Colon (tissue), 2 donors: ENCODE measurements at regions not wholly inside any gene's neighbourhood (a gene's known extent, or its start where the extent isn't known, plus 50 kb on each side); places are given as distances from the start of the nearest gene placed in this dataset.

ENCODE experiments used
- FAIRE-seq: peaks from 2 replicates; lab custom pipeline; 2012; peaks lifted over from hg19 to GRCh38; lab: Jason Lieb, UNC
- donor health status: control.
- donor health status: control.

- FAIRE-seq: peak; percentile 49
These were observed 63.5 kb downstream of the ENC1 start for GRCh38 chr5:74576941-74577456.

- FAIRE-seq: no peak
These were observed 64.6 kb downstream of the ENC1 start for GRCh38 chr5:74575741-74576538.

GRCh38 chr5:74570250-74570649 lies 70.3 kb downstream of the ENC1 start:
- FAIRE-seq: no peak

GRCh38 chr5:74567411-74567995 lies 73.0 kb downstream of the ENC1 start:
- no peak for FAIRE-seq

- no peak for FAIRE-seq
These were observed 78.4 kb downstream of the ENC1 start for GRCh38 chr5:74562122-74562521.

DNA sequence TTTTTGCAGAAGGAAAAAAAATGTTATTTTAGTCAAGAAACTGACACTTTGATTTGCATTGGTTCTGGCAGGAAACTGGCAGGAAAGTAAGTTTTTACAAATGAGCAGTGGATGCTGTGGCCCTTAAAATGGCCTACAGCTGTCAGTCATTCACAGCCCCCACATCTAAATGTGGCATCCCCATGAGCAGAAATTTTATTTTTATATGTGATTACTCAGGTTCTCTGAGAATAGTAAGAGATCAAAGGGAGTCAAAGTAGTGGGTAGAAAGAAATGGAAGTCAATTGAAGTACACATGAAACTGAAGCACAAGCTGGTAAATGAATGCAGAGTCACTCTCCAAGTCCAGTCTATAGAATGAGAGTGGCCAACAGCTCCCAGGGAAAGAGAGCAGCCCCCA lies 80.3 kb downstream of the ENC1 start:
- FAIRE-seq: no peak

DNA sequence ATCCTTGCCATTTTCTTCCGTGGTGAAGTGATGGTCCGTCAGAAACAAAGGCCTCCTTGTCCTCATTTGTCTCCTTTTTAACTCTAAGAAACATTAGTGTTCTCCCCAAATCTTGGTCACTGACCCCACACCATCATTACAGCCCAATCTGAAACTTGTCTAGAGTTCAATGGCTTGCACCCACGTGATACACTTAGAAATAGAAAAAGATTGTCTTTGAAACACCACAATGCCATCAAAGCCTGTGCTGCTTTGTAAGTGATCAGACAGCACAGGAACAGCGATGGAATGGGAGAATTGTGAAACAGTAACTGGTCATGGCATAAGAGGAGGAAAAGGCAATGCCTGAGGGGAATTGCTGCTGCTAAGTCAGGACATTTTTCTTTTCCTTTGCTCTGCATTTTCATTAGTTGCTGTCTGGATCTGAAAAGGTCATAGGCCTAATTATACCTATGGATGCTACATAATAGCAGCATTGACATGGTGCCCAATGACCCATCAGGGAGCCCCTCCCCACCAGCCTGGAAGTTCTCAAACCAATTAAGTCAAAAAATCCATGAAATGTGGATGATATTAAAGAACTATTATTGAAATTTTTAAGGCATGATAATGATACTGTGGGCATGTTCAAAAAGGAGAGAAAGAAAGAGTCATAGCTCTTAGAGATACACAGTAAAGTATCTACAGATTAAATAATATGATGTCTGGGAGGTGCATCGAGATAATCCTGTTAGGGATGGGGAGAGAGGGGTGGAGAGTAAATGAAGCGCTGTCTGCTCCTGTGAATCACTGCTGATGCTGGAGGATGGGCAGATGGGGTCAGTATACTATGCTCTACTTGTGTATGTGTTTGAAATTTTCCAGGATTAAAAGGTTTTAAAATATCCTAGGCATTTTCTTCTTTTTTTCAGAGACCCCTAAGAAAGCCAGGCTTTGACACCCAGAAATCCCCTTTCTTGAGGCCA lies 83.6 kb downstream of the ENC1 start:
- FAIRE-seq: no peak

DNA sequence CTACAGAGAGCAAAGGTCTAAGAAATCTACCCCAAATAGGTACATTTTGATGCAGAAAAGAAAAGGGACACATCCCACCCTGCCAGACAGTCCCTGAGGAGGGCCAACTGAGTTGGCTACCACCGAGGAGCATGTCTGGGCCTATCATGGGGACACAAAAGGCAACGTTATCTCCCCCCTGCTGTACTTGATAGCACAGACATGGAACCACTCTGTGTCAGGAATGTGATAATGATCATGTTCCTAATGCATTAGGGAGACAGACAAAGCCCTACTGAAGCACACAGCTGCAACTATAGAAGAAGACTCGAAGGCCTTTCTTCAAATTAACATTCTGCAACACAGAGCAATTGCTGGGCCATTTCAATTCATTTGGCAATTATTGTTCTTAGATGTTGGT lies 84.5 kb downstream of the ENC1 start:
- FAIRE-seq: no peak

DNA sequence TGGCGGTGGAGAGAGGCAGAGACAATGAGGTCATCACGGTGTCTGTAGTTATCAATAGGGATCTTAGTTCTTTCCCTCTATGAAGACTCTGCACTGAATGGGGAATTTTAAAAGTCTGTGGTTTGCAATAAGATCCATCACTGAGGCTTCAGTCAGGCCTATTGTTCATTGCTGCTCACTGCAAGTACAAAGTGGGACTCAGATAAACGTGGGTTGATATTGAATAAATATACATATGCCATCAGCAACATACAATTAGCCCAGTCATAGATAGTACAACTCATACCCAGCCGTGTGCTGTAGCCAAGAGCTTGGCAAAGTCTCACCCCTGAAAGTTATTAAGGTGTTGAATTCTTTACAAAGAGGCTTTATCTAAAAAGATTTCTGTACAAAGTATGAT lies 88.4 kb downstream of the ENC1 start:
- FAIRE-seq: no peak

DNA sequence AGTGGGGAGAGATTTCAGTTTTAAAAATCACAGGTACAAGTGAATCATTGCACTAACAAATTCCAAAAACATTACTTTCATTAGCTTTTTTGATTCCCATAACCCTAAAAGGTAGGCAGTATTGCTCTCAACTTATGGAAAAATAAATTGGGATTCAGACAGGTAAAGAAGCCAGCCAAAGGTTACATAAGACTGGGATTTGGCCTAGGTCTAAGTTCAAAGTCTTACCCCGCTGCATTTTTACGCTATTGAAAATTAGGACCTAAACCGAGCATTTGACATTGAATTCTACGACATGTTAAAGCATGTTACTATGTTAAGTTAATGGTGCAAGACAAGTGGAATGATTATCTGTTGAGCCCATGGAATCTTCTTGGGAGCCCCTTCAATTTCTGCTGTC lies 89.6 kb downstream of the ENC1 start:
- FAIRE-seq: no peak

DNA sequence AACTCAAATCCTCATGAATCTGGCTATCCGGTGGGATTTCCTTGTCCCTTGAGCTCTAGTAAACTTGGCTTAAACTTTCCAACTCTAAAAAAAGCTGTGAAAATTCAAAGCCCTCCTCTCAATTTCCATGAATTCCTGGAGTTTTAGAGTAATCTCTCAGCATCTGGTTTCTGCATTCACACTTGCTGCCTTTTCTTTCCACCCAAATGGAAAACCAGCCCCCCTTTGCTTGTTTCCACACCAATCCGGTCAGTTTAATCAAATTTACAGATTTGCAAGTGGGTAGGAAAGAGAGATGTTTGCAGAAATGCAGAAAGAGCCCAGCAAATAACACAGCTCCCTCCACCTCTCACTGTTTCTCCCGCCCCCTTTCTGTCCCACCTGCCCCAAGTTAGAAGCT lies 91.1 kb downstream of the ENC1 start:
- FAIRE-seq: no peak

- FAIRE-seq: no peak
These were observed 93.7 kb downstream of the ENC1 start for GRCh38 chr5:74546796-74547195.

DNA sequence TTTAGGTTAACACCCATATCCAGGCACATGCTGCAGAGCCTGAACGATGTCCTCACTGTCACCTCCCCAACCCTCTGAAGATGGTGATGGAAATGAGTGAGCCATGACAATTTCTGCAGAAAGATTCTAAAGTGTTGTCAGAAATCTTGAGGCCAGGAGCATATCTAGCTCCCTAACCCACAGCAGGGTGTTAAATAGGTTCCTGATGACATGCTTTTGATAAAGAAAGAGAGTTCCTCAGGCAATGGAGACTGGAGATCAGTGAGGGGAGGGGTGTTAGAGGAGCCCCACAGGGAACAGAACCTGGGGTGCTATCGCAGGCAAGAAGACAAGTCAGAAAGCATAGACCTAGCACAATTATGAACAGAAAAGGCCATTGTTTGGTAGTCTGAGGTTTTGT lies 95.7 kb downstream of the ENC1 start:
- no peak for FAIRE-seq

- FAIRE-seq: no peak
These were observed 97.1 kb downstream of the ENC1 start for GRCh38 chr5:74543162-74543995.

DNA sequence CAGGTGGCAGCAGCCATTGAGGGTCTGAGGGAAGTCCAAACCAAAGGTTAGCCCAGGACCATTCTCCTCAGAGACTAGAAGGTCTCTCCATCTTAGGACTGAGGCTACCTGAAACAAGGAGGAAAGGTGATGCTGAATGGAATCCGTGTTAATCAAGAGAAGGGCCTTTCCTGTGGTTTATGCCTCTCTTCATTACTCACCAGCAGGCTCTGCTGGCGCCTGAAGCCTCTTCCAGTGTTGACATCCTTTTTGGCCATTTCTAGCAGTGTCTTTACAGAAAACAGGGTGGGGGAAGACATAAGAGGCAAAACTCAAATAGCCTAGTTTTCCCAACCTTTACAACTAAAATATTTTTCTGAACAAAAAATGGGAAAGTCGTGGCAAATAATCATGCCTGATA lies 98.0 kb downstream of the ENC1 start:
- FAIRE-seq: no peak

DNA sequence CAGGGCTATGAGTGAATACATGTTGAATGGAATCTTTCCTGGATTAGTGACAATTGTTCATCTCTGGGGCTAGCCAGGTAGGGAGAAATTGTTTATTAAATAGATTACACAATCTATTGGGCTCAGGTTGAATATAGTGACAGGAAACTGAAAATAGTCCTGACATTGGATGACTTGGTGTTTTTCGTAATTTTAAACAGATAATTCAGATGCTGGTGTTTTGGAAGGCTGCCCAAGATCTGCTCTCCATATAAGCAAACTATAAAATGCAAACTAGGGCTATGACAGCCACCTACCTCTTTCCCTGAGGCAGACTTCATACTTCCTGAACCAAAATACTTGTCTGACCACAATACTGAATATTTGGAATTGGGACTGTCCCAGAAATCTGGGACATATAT lies 99.1 kb downstream of the ENC1 start:
- no peak for FAIRE-seq

DNA sequence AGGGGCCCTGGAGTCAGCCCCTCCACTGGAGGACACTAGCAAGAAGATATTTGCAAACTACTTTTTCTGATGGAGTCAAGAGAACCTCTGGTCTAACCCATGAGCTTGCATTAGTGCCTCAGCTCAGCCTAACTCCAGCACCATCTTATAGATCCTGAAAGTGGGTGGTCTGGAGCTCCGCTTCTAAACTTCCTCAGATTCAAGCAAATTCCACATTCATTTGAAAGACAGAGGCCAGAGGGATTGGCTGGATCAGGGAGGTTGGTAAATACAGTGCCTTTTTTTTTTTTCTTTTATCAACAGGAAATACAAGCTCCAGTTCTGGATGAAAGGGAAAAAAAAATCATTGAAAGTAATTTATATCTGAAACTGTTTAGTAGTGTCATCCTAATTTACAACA lies 99.9 kb downstream of the ENC1 start:
- FAIRE-seq: no peak

DNA sequence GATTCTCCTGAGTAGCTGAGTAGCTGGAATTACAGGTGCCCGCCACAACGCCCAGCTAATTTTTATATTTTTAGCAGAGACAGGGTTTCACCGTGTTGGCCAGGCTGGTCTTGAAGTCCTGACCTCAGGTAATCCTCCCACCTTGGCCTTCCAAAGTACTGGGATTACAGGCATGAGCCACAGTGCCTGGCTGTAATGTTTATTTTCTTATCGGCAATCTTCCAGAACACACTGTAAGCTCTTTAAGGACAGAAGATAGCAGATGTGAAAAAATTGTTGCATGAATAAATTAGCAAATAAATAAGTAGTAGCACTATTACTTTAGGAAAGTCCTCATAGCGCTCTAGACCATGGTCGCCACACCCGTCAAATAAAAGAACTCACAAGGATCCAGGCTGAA lies 100.5 kb downstream of the ENC1 start:
- no peak for FAIRE-seq

GRCh38 chr5:74538206-74538661 lies 102.3 kb downstream of the ENC1 start:
- no peak for FAIRE-seq

DNA sequence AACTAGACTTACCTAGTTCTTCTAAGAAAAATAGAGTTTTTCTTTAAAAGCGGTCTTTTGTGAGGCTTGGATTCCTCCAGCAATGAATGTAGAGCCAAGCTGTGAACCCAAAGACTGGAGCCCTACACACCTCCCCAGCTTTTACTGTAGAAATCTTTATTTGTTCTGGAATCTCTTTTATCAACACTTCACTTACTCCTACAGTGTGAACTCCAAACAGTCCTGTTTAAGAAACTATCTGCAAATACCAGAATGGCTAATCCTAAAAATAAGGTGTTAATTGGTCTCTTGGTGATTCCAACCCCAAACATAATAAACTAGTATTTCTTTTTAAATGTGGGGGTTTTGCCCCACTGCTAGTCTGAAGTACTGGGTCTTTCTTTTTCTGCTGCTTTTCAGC lies 103.9 kb downstream of the ENC1 start:
- FAIRE-seq: no peak

DNA sequence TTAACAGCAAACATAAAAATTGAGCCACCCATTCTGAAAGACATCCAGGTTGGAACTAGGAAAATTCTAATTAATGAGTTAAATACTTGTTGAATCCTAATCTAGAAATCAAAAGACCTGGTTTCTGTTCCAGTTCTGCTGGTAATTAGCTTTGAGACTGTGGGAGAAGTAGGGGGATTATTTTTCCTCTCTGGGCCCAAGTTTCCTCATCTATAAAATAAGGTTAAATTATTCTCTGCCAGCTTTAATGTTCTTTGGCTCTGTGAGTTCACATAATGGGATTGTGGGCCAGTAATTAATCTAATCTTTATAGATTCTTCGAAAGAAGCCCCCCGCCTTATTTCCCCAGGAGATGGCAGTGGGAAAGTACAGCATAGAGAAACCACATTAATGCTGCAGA lies 104.6 kb downstream of the ENC1 start:
- FAIRE-seq: no peak
